OCI-LY1 (cell line): ENCODE measurements at regions not wholly inside any gene's neighbourhood (a gene's known extent, or its start where the extent isn't known, plus 50 kb on each side); places are given as distances from the start of the nearest gene placed in this dataset.

Source experiments
- H2AFZ ChIP-seq: fragments of 200-600 bp; sonication (generic), shearing (Covaris generic); 2 replicates; pipeline ENCODE4 v1.6.0; 2014; ENCODE audit warnings: antibody characterized with exemption, mild to moderate bottlenecking, low read length
- H3F3A ChIP-seq: fragments of 200-600 bp; sonication (generic), shearing (Covaris generic); 2 replicates; pipeline ENCODE4 v1.6.0; 2014; ENCODE audit warnings: mild to moderate bottlenecking, antibody characterized with exemption, low read length, moderate library complexity; ENCODE audit not compliant: insufficient read depth
- H3K27ac ChIP-seq: fragments of 200-600 bp; sonication (generic); 2 replicates; pipeline ENCODE4 v1.5.1; 2014; ENCODE audit warnings: low read length, mixed run types, mild to moderate bottlenecking, low read depth; ENCODE audit not compliant: poor library complexity, severe bottlenecking
- H3K27me3 ChIP-seq: fragments of 200-600 bp; sonication (generic); 2 replicates; pipeline ENCODE4 v1.6.0; 2014; ENCODE audit warnings: antibody characterized with exemption, mild to moderate bottlenecking, low read length, moderate library complexity; ENCODE audit not compliant: insufficient read depth
- H3K36me3 ChIP-seq: fragments of 200-600 bp; sonication (generic); 2 replicates; pipeline ENCODE4 v1.6.1; 2014; ENCODE audit warnings: mild to moderate bottlenecking, antibody characterized with exemption, low read length, moderate library complexity, mixed read lengths; ENCODE audit not compliant: insufficient read depth
- H3K4me1 ChIP-seq: fragments of 200-600 bp; sonication (generic); 2 replicates; pipeline ENCODE4 v1.5.1; 2014; ENCODE audit warnings: mild to moderate bottlenecking, low read length, moderate library complexity; ENCODE audit not compliant: insufficient read depth, severe bottlenecking
- H3K4me2 ChIP-seq: fragments of 200-600 bp; sonication (generic), shearing (Covaris generic); 2 replicates; pipeline ENCODE4 v1.6.1; 2014; ENCODE audit warnings: low read length
- H3K4me3 ChIP-seq: fragments of 200-600 bp; sonication (generic); 2 replicates; pipeline ENCODE4 v1.5.1; 2014; ENCODE audit warnings: low read length, low read depth, mild to moderate bottlenecking, mixed read lengths; ENCODE audit not compliant: poor library complexity, severe bottlenecking
- H3K79me2 ChIP-seq: fragments of 200-600 bp; shearing (Covaris generic); 2 replicates; pipeline ENCODE4 v1.6.1; 2016; ENCODE audit warnings: mixed run types, low read length, mixed read lengths; ENCODE audit not compliant: insufficient read depth
- H3K9ac ChIP-seq: fragments of 200-600 bp; sonication (generic), shearing (Covaris generic); 2 replicates; pipeline ENCODE4 v1.6.1; 2014; ENCODE audit warnings: mild to moderate bottlenecking, low read length, mixed read lengths
- H3K9me2 ChIP-seq: fragments of 200-600 bp; sonication (generic), shearing (Covaris generic); 2 replicates; pipeline ENCODE4 v1.6.1; 2014; ENCODE audit warnings: low read depth, mild to moderate bottlenecking, low read length, mixed read lengths
- H3K9me3 ChIP-seq: fragments of 200-600 bp; shearing (Covaris generic); 2 replicates; pipeline ENCODE4 v1.6.1; 2014; ENCODE audit warnings: low read length, mixed read lengths
- H4K20me1 ChIP-seq: fragments of 200-600 bp; sonication (generic), shearing (Covaris generic); 2 replicates; pipeline ENCODE4 v1.6.0; 2016; ENCODE audit warnings: mild to moderate bottlenecking, low read length; ENCODE audit not compliant: insufficient read depth
- CTCF ChIP-seq: fragments of 200-600 bp; sonication (generic), shearing (Covaris generic); IDR thresholded peaks from 2 replicates; pipeline ENCODE4 v1.5.1; 2017; ENCODE audit warnings: mild to moderate bottlenecking, antibody characterized with exemption, low read length, moderate library complexity, mixed read lengths
- EZH2 ChIP-seq: fragments of 200-600 bp; sonication (generic), shearing (Covaris generic); IDR thresholded peaks from 2 replicates; pipeline ENCODE4 v1.8.0; 2017; ENCODE audit warnings: borderline replicate concordance, mixed run types, mild to moderate bottlenecking, antibody characterized with exemption, low read length, moderate library complexity, mixed read lengths

DNA sequence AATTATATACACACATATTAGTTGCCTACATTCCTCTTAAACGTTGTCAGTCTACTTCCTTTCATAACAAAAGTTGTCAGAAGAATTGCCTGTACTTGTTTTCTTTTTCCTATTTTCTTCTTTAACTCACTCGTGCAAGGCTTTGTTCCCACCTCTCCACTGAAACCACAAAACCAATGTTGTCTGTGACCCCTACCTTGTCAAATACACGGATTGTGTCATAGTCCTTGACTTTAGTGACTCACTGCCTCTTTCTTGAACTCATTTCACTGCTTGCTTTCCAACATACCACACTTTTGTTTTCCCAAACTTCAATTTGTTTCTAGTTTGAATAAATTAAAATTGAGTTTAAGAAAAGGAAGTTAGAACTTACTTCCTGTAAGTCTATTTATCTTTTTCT lies 283.9 kb upstream of the AGA start:
- Histone ChIP-seq H3K4me1 (no peaks in the 10 kb centered on the region), H3K36me3 (no peaks in the 10 kb centered on the region), H3K9me2 (no peaks in the 10 kb centered on the region), H3K27me3 (no peaks in the 10 kb centered on the region), H4K20me1 (no peaks in the 10 kb centered on the region), H3K27ac (no peak overlapping the region), H3K9ac (no peak overlapping the region), H2AFZ (no peak overlapping the region), H3F3A (no peaks in the 10 kb centered on the region), H3K4me3 (no peak overlapping the region), H3K79me2 (no peaks in the 10 kb centered on the region), H3K9me3 (no peaks in the 10 kb centered on the region), H3K4me2 (no peak overlapping the region)
- no peak for TF ChIP-seq CTCF
- no peak for TF ChIP-seq EZH2

DNA sequence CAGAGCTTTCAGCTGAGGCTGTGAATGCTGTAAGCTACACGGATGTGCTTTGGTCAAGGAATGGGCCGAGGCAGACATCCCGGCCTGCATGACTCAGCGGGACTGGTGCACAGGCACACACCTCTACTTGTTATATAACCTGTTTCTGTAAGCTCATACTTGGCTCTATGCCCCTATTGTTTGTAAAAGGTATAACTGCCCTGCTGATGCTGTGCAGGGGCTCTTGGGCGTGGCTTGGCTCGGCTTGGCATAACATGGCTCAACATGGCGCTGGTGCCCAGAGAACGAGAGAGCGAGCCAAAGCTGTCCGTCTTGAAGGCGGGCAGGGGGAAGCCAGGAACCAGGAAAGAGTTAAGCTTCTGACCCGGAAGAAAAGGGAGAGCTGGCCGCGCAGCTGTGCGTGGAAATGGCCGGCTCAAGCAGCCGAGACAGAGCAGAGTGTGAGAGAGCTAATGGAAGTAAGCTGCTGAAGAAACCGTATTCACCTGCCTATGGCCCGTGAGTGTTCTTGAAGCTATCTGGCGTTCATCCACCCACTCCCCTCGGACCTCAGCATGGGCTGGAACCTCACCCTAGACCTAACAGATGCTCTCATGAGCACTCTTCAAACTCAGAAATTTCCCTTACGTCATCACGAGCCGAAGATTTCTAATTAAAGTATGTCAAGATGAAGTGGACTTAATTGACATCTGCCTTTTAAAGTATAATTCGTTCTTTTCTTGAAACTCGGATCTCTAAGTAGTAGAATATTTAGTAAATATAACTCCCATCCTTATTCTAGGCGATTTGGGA lies 286.3 kb upstream of the AGA start:
- no peaks in the 10 kb centered on the region for H3K79me2 ChIP-seq
- no peak overlapping the region for H3K9ac ChIP-seq
- no peak overlapping the region for H3K4me2 ChIP-seq
- H3K9me2 ChIP-seq, result no peaks in the 10 kb centered on the region
- no peak overlapping the region for H2AFZ ChIP-seq
- no peaks in the 10 kb centered on the region for H4K20me1 ChIP-seq
- no peaks in the 10 kb centered on the region for H3K36me3 ChIP-seq
- H3K27me3 ChIP-seq, result no peaks in the 10 kb centered on the region
- TF ChIP-seq CTCF, result no peak
- no peak for TF ChIP-seq EZH2
- H3K27ac ChIP-seq, result no peak overlapping the region
- no peak overlapping the region for H3K4me3 ChIP-seq
- H3K4me1 ChIP-seq, result no peaks in the 10 kb centered on the region
- H3F3A ChIP-seq, result no peaks in the 10 kb centered on the region
- no peaks in the 10 kb centered on the region for H3K9me3 ChIP-seq

DNA sequence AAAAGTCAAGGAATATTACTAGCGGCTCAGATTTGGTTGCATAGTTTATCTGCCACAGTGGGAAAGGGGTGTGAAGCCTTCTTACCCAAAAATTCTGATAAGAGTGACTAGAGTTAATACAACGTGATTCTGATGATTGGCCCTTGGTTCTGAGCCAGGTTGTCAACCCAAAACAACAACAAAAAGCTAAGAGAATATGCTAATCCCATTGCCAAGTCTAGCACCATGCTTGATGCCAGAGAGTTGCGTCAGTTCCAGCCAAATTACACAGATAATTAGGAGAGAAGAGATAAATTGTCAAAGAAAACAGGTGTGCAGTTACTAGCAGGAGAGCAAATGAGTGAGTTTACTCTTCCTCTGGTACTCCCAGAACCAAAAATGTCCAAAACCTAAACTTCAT lies 287.4 kb upstream of the AGA start:
- no peak overlapping the region for H3K9ac ChIP-seq
- TF ChIP-seq CTCF (no peak), EZH2 (no peak)
- no peaks in the 10 kb centered on the region for H3K9me2 ChIP-seq
- no peaks in the 10 kb centered on the region for H3F3A ChIP-seq
- no peak overlapping the region for H3K27ac ChIP-seq
- H3K79me2 ChIP-seq, result no peaks in the 10 kb centered on the region
- H3K27me3 ChIP-seq, result no peaks in the 10 kb centered on the region
- H4K20me1 ChIP-seq, result no peaks in the 10 kb centered on the region
- H3K4me2 ChIP-seq, result no peak overlapping the region
- no peak overlapping the region for H2AFZ ChIP-seq
- H3K9me3 ChIP-seq, result no peaks in the 10 kb centered on the region
- no peaks in the 10 kb centered on the region for H3K36me3 ChIP-seq
- H3K4me3 ChIP-seq, result no peak overlapping the region
- H3K4me1 ChIP-seq, result no peaks in the 10 kb centered on the region
